OCI-LY3 (cell line): ENCODE measurements at regions not wholly inside any gene's neighbourhood (a gene's known extent, or its start where the extent isn't known, plus 50 kb on each side); places are given as distances from the start of the nearest gene placed in this dataset.
"Not testable (repeated sequence)": the region's sequence is repeated elsewhere in the genome, so short reads cannot be mapped to it uniquely, and the experiment has no call there.

Experiments
- H2AFZ ChIP-seq: fragments of 200-600, 300-600 bp; shearing (Covaris generic); 2 replicates; pipeline ENCODE4 v1.6.0; 2014; ENCODE audit warnings: antibody characterized with exemption, low read depth, low read length
- H3K27ac ChIP-seq: fragments of 200-600, 300-600 bp; sonication (generic); 2 replicates; pipeline ENCODE4 v1.5.1; 2014; ENCODE audit warnings: mild to moderate bottlenecking, low read length, moderate library complexity, mixed read lengths
- H3K27me3 ChIP-seq: fragments of 200-600, 300-600 bp; sonication (generic); 2 replicates; pipeline ENCODE4 v1.6.1; 2014; ENCODE audit warnings: low read depth, low read length, mixed read lengths
- H3K36me3 ChIP-seq: fragments of 200-600, 300-600 bp; sonication (generic); replicated peaks from 2 replicates; pipeline ENCODE3; 2014; ENCODE audit warnings: low read depth, low read length, mixed read lengths
- H3K4me1 ChIP-seq: fragments of 300-600, 200-600 bp; sonication (generic); 2 replicates; pipeline ENCODE4 v1.6.1; 2014; ENCODE audit warnings: low read length, mixed read lengths
- H3K4me2 ChIP-seq: fragments of 200-600, 300-600 bp; sonication (generic); 2 replicates; pipeline ENCODE4 v1.6.1; 2014; ENCODE audit warnings: low read length, mixed read lengths
- H3K4me3 ChIP-seq: fragments of 300-600, 200-600 bp; sonication (generic); 2 replicates; pipeline ENCODE4 v1.5.1; 2014; ENCODE audit warnings: antibody characterized with exemption, mild to moderate bottlenecking, low read length, moderate library complexity
- H3K79me2 ChIP-seq: fragments of 300-600, 200-600 bp; shearing (Covaris generic); 2 replicates; pipeline ENCODE4 v1.6.1; 2014; ENCODE audit warnings: mild to moderate bottlenecking, low read length, mixed read lengths
- H3K9ac ChIP-seq: fragments of 300-600, 200-600 bp; shearing (Covaris generic); 2 replicates; pipeline ENCODE4 v1.6.0; 2014; ENCODE audit warnings: mild to moderate bottlenecking, low read length, moderate library complexity
- H3K9me3 ChIP-seq: fragments of 200-600, 300-600 bp; shearing (Covaris generic); 2 replicates; pipeline ENCODE4 v1.6.1; 2014; ENCODE audit warnings: low read length, mixed read lengths; ENCODE audit not compliant: insufficient read depth
- H4K20me1 ChIP-seq: fragments of 200-600, 300-600 bp; sonication (generic); 2 replicates; pipeline ENCODE4 v1.6.1; 2016; ENCODE audit warnings: low read length, mixed read lengths; ENCODE audit not compliant: insufficient read depth
- EZH2phosphoT487 ChIP-seq: fragments of 200-600 bp; shearing (Covaris generic); IDR thresholded peaks from 2 replicates; pipeline ENCODE4 v1.6.1; 2018; ENCODE audit warnings: antibody characterized with exemption, mixed run types, low read depth
- TF ChIP-seq, protein P1 (sequence below): fragments of 200-600, 300-600 bp; sonication (generic); IDR thresholded peaks from 2 replicates; pipeline ENCODE4 v1.5.1; 2014; ENCODE audit warnings: antibody characterized with exemption, low read length, low read depth

DNA sequence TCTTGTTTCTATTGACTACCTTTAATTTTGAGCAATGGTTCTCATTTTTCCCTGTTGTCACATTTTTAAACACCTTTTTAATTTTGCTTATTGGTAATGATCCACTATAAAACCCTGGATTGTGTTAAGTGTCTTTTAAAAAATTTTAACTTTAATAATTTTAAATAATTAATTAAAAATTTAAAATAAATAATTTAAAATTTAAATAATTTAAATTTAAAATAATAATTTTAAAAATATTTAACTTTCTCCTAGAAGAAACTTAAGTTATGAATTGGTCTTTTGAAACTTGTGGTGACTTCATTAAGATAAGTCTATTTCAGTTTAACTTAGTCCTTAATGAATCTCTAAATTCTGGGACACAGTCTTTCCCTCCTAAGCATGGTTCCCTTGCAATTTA lies 566.3 kb upstream of the GALNTL6 start:
- TF ChIP-seq EZH2phosphoT487: no peak
- TF ChIP-seq, protein P1, sequence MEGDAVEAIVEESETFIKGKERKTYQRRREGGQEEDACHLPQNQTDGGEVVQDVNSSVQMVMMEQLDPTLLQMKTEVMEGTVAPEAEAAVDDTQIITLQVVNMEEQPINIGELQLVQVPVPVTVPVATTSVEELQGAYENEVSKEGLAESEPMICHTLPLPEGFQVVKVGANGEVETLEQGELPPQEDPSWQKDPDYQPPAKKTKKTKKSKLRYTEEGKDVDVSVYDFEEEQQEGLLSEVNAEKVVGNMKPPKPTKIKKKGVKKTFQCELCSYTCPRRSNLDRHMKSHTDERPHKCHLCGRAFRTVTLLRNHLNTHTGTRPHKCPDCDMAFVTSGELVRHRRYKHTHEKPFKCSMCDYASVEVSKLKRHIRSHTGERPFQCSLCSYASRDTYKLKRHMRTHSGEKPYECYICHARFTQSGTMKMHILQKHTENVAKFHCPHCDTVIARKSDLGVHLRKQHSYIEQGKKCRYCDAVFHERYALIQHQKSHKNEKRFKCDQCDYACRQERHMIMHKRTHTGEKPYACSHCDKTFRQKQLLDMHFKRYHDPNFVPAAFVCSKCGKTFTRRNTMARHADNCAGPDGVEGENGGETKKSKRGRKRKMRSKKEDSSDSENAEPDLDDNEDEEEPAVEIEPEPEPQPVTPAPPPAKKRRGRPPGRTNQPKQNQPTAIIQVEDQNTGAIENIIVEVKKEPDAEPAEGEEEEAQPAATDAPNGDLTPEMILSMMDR: no peak
- no peak overlapping the region for H3K9ac ChIP-seq
- H3K79me2 ChIP-seq: no peaks in the 10 kb centered on the region
- no peaks in the 10 kb centered on the region for H3K27me3 ChIP-seq
- no peak overlapping the region for H3K4me2 ChIP-seq
- no peak overlapping the region for H3K4me3 ChIP-seq
- H3K27ac ChIP-seq: no peak overlapping the region
- H4K20me1 ChIP-seq: no peaks in the 10 kb centered on the region
- H3K9me3 ChIP-seq: no peaks in the 10 kb centered on the region
- H3K4me1 ChIP-seq: no peaks in the 10 kb centered on the region
- no peaks in the 10 kb centered on the region for H3K36me3 ChIP-seq
- no peak overlapping the region for H2AFZ ChIP-seq

DNA sequence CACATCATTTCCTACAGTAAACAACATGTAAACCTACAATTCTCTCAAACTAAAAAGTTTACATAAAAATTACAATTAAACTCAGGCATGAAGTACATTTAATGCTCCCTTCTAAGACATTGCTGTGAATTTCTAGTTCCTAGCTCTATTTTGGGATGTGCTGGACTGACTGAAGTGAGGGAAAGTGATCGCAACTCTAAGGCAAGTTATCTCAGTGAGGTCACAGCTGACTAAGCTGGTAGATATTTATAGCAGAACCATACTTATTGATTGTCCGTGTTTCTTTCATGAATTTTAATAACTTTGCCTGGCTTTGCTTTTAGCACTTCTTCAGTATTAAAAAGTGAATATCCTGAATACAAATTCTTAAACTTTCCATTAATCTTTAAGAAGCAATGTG lies 570.4 kb upstream of the GALNTL6 start:
- Histone ChIP-seq H3K27ac (no peak overlapping the region), H3K79me2 (no peaks in the 10 kb centered on the region), H3K9ac (no peak overlapping the region), H3K36me3 (no peaks in the 10 kb centered on the region), H3K4me3 (no peak overlapping the region), H3K9me3 (no peaks in the 10 kb centered on the region), H3K4me2 (no peak overlapping the region), H3K4me1 (no peaks in the 10 kb centered on the region), H2AFZ (no peak overlapping the region), H4K20me1 (no peaks in the 10 kb centered on the region), H3K27me3 (no peaks in the 10 kb centered on the region)
- TF ChIP-seq, protein P1: no peak
- no peak for TF ChIP-seq EZH2phosphoT487

DNA sequence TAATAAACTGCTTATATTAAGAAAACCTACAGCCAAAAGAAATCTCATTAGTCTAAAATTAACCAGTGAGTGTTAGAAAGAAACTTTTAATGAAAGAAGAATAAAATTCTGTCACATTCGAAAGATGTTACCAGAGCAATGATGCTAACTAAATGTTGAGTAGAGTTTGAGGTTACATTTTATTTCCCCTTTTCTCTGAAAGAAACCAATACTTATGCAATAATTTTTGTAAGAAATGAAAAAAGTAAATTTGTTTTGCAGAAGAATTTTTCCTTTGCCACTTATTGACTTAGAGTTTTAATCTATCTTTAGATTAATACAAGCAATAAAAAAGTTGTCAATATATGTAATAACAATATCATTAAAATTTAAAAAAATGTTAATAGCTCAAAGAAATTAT lies 574.0 kb upstream of the GALNTL6 start:
- Histone ChIP-seq H3K4me3 (no peak overlapping the region), H3K4me2 (no peak overlapping the region), H2AFZ (no peak overlapping the region), H4K20me1 (no peaks in the 10 kb centered on the region), H3K9ac (no peak overlapping the region), H3K27me3 (no peaks in the 10 kb centered on the region), H3K27ac (no peak overlapping the region), H3K79me2 (no peaks in the 10 kb centered on the region), H3K36me3 (no peaks in the 10 kb centered on the region), H3K9me3 (no peaks in the 10 kb centered on the region), H3K4me1 (no peaks in the 10 kb centered on the region)
- TF ChIP-seq, protein P1: no peak
- TF ChIP-seq EZH2phosphoT487: no peak

DNA sequence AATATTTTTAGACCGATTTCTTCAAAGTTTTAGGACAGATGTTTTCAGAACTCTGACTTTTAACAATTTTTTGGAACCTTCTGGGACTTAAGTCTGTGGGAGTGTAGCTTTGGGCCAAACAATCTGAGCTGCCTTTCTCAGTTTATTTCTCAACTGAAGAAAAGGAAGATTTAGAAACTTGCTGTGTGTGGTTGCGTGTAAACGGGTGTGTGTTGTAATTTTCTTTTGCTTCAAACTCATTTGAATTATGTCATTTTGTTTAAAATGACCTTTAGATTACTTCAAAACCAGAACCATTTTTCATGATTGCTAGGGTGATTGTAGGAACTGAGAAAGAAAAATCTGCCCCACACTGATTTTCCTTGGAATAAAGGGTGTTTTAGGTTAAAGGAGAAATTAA lies 577.7 kb upstream of the GALNTL6 start:
- H4K20me1 ChIP-seq: no peaks in the 10 kb centered on the region
- H3K9ac ChIP-seq: no peak overlapping the region
- H2AFZ ChIP-seq: no peak overlapping the region
- no peaks in the 10 kb centered on the region for H3K27me3 ChIP-seq
- H3K36me3 ChIP-seq: no peaks in the 10 kb centered on the region
- TF ChIP-seq, protein P1: no peak
- no peak for TF ChIP-seq EZH2phosphoT487
- H3K4me1 ChIP-seq: no peaks in the 10 kb centered on the region
- H3K27ac ChIP-seq: no peak overlapping the region
- no peak overlapping the region for H3K4me2 ChIP-seq
- H3K9me3 ChIP-seq: no peaks in the 10 kb centered on the region
- no peak overlapping the region for H3K4me3 ChIP-seq
- H3K79me2 ChIP-seq: no peaks in the 10 kb centered on the region

DNA sequence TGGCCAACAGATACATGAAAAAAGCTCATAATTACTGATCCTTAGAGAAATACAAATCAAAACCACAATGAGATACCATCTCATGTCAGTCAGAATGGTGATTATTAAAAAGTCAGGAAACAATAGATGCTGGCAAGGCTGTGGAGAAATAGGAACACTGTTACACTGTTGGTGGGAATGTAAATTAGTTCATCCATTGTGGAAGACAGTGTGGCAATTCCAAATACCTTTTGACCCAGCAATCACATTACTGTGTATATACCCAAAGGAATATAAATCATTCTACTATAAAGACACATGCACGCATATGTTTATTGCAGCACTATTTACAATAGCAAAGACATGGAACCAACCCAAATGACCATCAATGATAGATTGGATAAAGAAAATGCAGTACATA lies 583.9 kb upstream of the GALNTL6 start:
- H3K79me2 ChIP-seq, H3K9ac ChIP-seq, H3K27me3 ChIP-seq, H3K4me1 ChIP-seq, H4K20me1 ChIP-seq, H2AFZ ChIP-seq, H3K27ac ChIP-seq, H3K4me3 ChIP-seq, H3K4me2 ChIP-seq, H3K9me3 ChIP-seq, H3K36me3 ChIP-seq: not testable (repeated sequence)
